Peyer's patch (tissue), 4 donors: ENCODE measurements at regions not wholly inside any gene's neighbourhood (a gene's known extent, or its start where the extent isn't known, plus 50 kb on each side); places are given as distances from the start of the nearest gene placed in this dataset.

Experiments used
- CTCF ChIP-seq, 6 experiments: fragments of 450-650 bp in 4 of 6; fragments of 200-600 bp in 2 of 6; sonication (generic) in 1 of 6; IDR thresholded peaks; one replicate each; pipeline ENCODE4 v1.5.1; 2017 to 2019; ENCODE audit warnings: antibody characterized with exemption in 6 of 6, mild to moderate bottlenecking in 3 of 6, moderate library complexity in 1 of 6
- POLR2A ChIP-seq, 2 donors: fragments of 450-650 bp; IDR thresholded peaks; one replicate each; pipeline ENCODE4 v1.5.1; 2017; ENCODE audit warnings: antibody characterized with exemption in 2 of 2, mild to moderate bottlenecking in 2 of 2, moderate library complexity in 2 of 2

GRCh38 chr10:120658943-120659885 lies 191.9 kb upstream of the WDR11 start:
- TF ChIP-seq POLR2A (IDR thresholded peaks at IDR 0.05) (no peak), CTCF (IDR thresholded peaks at IDR 0.05) (no peak)
